ENCODE measurements at regions not wholly inside any gene's neighbourhood (a gene's known extent, or its start where the extent isn't known, plus 50 kb on each side); places are given as distances from the start of the nearest gene placed in this dataset.

DNA sequence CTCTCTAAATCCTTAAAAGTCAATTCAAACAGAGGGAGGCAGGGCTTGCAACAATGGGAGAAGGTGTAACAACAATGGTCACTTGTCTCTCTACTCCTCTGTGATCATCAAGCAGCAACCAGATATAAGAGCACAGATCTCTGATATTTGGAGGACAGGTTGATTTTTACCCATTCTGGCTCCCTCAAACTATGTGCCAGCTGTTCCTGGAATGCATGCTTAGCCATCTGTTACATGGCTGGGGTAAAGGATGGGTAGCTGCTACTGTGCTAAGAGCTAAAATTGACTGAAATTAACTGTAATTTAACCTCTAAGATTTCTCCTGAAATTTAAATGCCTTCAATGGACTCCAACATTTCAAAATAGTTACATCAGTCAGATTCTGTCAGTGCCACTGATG lies 1459.9 kb downstream of the PCDH7 start:
- intact Hi-C loops (cut with DNase I; ENCODE audit: low total_unique reads) = no loop called here
- Histone ChIP-seq H3K4me1 (no peaks in the 10 kb centered on the region), H3K4me3 (no peak overlapping the region), H3K27me3 (no peaks in the 10 kb centered on the region), H3K27ac (no peak overlapping the region), H3K9me3 (no peaks in the 10 kb centered on the region), H3K36me3 (no peaks in the 10 kb centered on the region)
- TF ChIP-seq CTCF (IDR thresholded peaks at IDR 0.05) (no peak), POLR2AphosphoS5 (IDR thresholded peaks at IDR 0.05) (no peak), POLR2A (IDR thresholded peaks at IDR 0.05) (no peak)
- no peak for DNase-seq (ENCODE audit: low spot score in 2 of 2)

GRCh38 chr4:32184186-32184585 lies 1464.0 kb downstream of the PCDH7 start:
- intact Hi-C loops (cut with DNase I; ENCODE audit: low total_unique reads) = no loop called here
- TF ChIP-seq POLR2AphosphoS5 (IDR thresholded peaks at IDR 0.05) (no peak), POLR2A (IDR thresholded peaks at IDR 0.05) (no peak), CTCF (IDR thresholded peaks at IDR 0.05) (no peak)
- Histone ChIP-seq H3K4me3 (no peak overlapping the region), H3K27me3 (no peaks in the 10 kb centered on the region), H3K9me3 (no peaks in the 10 kb centered on the region), H3K36me3 (no peaks in the 10 kb centered on the region), H3K27ac (no peak overlapping the region), H3K4me1 (no peaks in the 10 kb centered on the region)
- no peak for DNase-seq (ENCODE audit: low spot score in 2 of 2)

- Histone ChIP-seq H3K27me3 (no peaks in the 10 kb centered on the region), H3K27ac (no peak overlapping the region), H3K36me3 (no peaks in the 10 kb centered on the region), H3K9me3 (peaks cover 0 to 5% of the 10 kb centered on the region in 2 donors), H3K4me1 (no peaks in the 10 kb centered on the region), H3K4me3 (no peak overlapping the region)
- intact Hi-C loops (cut with DNase I; ENCODE audit: low total_unique reads) = loop anchor here (2.0 kb wide), 1 partner anchor 14 kb away; no protein-coding TSS in a partner anchor
- no peak for TF ChIP-seq POLR2A (IDR thresholded peaks at IDR 0.05)
- DNase-seq (ENCODE audit: low spot score in 2 of 2) = no peak
These were observed 1469.0 kb downstream of the PCDH7 start for GRCh38 chr4:32189130-32189529.

- Histone ChIP-seq H3K4me1 (no peaks in the 10 kb centered on the region), H3K36me3 (no peaks in the 10 kb centered on the region), H3K4me3 (no peak overlapping the region), H3K9me3 (peaks cover 0 to 5% of the 10 kb centered on the region in 2 donors), H3K27ac (no peak overlapping the region), H3K27me3 (no peaks in the 10 kb centered on the region)
- intact Hi-C loops (cut with DNase I; ENCODE audit: low total_unique reads) = loop anchor here (2.0 kb wide), 1 partner anchor 13 kb away; no protein-coding TSS in a partner anchor
- TF ChIP-seq POLR2A (IDR thresholded peaks at IDR 0.05) = no peak
- no peak for TF ChIP-seq CTCF (IDR thresholded peaks at IDR 0.05)
- TF ChIP-seq POLR2AphosphoS5 (IDR thresholded peaks at IDR 0.05) = no peak
- no peak for DNase-seq (ENCODE audit: low spot score in 2 of 2)
These were observed 1469.6 kb downstream of the PCDH7 start for GRCh38 chr4:32189788-32190187.

DNA sequence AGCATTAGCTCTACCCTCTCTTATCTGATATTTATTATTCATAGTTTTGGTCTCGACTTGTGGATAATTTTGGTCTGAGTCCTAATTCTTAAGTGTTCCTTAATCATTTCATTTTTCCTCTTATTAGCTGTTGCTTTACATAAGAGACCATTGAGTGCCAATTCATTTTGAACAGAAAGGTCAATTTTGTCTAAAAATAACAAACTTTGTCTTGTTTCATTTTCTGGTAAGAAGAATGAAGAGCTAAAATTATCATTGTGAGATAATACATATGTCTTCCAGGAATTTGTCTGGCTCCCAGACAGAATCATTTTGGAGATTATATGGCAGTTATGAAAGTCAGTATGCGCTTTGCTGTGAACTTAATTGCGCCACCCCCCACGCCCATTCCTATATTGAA lies 1471.8 kb downstream of the PCDH7 start:
- no peak for DNase-seq (ENCODE audit: low spot score in 2 of 2)
- Histone ChIP-seq H3K4me1 (no peaks in the 10 kb centered on the region), H3K27me3 (no peaks in the 10 kb centered on the region), H3K36me3 (no peaks in the 10 kb centered on the region), H3K4me3 (no peak overlapping the region), H3K9me3 (peaks cover 0 to 5% of the 10 kb centered on the region in 2 donors), H3K27ac (no peak overlapping the region)
- intact Hi-C loops (cut with DNase I; ENCODE audit: low total_unique reads) = no loop called here
- no peak for TF ChIP-seq POLR2AphosphoS5 (IDR thresholded peaks at IDR 0.05)
- no peak for TF ChIP-seq POLR2A (IDR thresholded peaks at IDR 0.05)
- TF ChIP-seq CTCF (IDR thresholded peaks at IDR 0.05) = no peak

- Histone ChIP-seq H3K27ac (no peak overlapping the region), H3K4me3 (no peak overlapping the region)
- intact Hi-C loops (cut with DNase I; ENCODE audit: low total_unique reads) = no loop called here
These were observed 1472.2 kb downstream of the PCDH7 start for GRCh38 chr4:32192363-32192762.

More at GRCh38 chr4:32192363-32192762, 1472.2 kb downstream of the PCDH7 start:
- Histone ChIP-seq H3K27me3 (no peaks in the 10 kb centered on the region), H3K9me3 (peaks cover 0 to 5% of the 10 kb centered on the region in 2 donors), H3K4me1 (no peaks in the 10 kb centered on the region), H3K36me3 (no peaks in the 10 kb centered on the region)
- DNase-seq (ENCODE audit: low spot score in 2 of 2) = no peak
- TF ChIP-seq POLR2AphosphoS5 (IDR thresholded peaks at IDR 0.05) (no peak), CTCF (IDR thresholded peaks at IDR 0.05) (no peak), POLR2A (IDR thresholded peaks at IDR 0.05) (no peak)
